ENCODE measurements at regions not wholly inside any gene's neighbourhood (a gene's known extent, or its start where the extent isn't known, plus 50 kb on each side); places are given as distances from the start of the nearest gene placed in this dataset.
A peak's percentile ranks its signal among the peaks of the same experiment; 100 is the strongest.
"Not testable (repeated sequence)": the region's sequence is repeated elsewhere in the genome, so short reads cannot be mapped to it uniquely, and the experiment has no call there.

DNA sequence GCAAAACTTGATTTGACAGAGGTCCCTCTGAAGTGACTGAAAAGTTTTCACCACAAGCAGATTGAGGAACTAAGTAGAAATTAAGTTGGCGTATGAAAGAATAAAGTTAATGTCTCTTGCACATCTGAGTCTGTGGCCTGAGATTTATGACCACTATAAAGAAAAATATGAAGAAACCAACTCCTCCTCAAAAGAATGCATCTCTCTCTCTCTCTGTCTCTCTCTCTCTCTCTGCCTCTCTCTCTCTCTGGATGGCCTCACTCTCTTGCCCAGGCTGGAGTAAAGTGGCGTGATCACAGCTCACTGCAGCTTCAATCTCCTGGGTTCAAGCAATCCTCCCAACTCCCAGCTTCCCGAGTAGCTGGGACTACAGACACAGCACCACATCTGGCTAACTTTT is 55.2 kb downstream of the RPL22L1 start:
- no peak for DNase-seq

DNA sequence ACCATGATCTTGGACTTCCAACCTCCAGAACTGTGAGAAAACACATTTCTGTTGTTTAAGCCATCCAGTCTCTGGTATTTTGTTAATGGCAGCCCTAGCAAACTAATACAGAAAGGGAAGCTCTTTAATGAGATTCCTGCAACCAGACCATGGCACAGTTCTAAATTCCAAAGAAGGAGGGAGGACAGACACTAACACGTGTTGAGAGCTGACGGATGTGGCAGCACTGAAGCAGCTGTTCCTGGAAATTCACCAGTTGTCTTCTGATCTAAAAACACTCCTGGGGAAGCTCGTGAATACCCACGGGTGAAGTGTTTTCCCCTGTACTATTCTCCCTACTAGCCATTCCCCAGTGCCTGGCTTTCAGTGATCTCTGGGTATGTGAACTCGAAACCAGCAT is 56.7 kb downstream of the RPL22L1 start:
- DNase-seq: no peak

DNA sequence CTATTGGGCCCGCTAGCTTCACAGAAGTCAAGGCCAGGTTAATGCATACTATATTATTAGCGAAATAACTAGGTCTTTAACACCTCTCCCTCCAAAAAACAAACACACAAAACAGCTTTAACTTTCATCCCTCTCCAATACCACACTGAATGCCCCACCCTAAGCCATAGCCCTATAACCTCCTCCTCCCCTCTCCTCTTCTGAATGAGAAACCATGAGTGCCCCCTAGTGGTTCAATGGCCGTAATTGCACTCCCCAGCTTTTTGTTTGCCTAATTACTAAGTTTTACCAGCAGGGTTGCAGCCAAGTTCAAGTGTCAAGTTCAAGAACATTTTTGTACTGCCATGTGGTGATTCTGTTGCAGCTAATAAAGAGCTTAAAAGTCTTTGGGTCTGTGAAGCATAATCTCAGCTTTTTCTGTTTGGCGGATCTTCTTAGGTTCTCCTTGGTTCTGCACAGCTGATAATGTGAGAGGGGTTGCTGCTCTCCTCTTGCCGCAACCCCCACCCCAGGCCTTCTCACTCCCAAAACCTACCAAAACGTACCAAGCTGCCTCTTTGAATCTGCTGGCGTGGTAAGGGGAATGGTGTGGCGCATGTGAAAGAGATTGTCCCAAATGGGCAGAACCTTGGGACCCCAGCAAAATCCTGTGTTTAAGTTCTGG is 57.9 kb downstream of the RPL22L1 start:
- DNase-seq: peak; percentile 42 to 60

DNA sequence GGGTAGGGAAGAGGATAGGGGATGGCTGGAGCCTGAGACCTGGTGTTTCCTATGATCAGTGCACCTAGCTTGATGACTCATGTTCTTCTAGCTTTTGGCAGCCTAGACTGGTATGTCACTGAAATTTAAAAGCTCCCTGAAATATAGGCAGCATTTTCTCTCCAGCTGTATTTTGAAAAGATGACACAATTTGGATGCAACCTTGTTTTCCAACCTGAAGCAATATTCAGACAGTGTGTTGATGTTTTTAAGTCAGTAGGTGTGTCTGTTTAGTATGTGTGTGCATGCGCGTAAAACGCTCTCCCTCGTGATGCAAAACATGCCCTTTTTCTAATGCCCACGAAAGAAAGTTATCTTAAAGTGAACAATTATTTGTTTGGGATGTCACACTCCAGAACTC is 58.5 kb downstream of the RPL22L1 start:
- no peak for DNase-seq

DNA sequence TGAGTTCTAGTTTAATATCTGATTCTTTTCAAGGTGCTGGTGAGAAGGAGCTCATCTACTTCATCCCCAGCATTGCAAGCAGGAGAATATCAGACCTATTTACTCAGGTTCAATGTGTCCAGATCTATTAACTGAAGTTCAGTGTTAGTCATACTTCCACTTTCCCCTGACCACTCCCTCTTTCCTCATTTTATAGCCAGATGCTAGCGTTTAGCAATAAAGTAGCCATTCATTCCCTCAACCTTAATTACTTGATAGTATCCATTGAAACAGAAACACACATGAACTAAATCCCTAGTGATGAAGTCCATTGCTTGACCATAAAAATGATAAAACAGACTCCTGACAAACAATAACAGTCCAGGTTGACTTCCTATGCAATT is 60.0 kb downstream of the RPL22L1 start:
- DNase-seq: no peak

DNA sequence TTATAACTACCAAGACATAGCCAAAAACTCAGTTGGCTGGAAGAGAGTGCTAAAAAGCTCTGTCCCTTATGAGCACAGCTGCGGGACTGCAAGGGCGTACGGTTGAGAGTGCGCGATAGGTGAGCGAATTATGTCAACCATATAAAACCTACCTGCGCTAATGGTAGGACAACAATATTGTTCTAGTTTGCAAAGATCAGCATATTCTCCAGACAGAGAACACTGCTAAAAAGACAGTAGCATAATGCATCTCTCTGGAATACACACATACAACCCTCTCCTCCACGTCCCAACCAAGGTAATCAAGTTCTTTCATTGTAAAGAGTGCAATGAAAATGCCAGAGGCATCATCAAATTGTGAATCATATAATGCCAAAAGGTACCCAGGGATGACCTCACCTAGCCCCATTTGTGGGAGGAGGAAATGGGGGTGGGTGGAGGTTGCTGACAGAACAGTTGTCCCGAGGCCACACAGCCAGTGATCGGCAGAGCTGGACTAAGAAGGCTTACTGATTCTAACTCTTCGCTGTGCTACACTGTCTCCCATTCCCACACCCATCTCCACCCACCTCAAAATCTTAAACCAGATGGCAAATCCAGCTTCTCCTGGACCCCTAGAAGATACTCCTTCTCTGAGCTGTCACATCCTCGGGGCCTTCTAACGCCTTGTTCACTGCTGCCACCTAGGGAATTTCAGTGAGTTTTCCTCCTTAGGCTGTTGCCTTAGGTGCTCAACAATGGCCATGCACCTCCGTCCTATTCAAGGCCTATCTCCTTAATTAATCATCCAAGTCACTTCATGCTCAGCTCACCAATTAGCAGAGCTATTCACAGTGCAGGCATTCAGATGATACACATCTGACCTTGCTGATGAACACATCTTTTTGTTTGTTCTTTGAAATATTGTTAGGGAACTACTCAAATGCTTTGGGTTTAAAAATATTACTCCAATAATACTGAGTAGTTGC is 60.7 kb downstream of the RPL22L1 start:
- no peak for DNase-seq

DNA sequence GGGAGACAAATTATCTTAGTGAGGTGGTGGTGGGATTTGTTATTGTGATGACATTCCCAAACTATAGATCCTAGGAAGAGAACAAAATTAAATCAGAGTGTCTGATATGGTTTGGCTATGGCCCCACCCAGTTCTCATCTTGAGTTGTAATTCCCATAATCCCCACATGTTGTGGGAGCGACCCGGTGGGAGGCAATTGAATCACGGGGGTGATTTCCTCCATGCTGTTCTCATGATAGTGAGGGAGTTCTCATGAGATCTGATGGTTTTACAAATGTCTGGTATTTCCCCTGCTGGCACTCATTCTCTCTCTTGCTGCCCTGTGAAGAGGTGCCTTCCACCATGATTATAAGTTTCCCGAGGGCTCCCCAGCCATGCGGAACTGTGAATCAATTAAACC is 62.0 kb downstream of the RPL22L1 start:
- no peak for DNase-seq

DNA sequence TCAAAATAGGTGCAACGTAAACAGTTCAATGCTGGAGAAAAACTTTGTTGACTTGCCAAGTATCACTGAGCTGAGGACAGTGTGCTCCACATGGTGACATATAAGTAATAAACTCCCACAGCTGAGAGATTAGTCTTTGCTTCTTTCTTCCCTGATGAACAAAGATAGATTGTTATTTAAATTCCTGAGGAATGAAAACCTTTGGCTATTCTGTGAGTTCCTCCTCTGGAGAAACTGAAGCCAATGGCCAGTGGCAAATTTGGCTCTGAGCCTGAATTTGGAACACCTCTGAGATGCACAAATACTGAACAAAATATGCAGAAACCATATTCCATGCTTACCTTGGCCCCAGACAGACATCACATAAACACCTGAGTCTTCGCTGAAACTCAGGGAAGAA is 63.3 kb downstream of the RPL22L1 start:
- no peak for DNase-seq

DNA sequence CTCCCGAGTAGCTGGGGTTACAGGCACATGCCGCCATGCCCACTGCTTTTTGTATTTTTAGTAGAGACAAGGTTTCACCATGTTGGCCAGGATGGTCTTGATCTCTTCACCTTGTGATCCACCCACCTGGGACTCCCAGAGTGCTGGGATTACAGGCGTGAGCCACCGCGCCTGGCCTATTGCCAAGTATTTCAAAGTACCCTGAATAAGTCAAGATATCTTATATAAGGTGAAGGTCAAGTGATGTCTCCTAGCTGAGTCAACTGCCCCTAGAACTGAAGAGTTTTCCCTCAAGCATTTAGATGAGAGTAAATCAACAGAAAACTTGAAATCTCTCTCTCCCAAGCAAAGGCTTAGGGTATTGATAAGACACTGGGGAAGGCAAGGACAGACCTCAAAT is 63.9 kb downstream of the RPL22L1 start:
- no peak for DNase-seq

DNA sequence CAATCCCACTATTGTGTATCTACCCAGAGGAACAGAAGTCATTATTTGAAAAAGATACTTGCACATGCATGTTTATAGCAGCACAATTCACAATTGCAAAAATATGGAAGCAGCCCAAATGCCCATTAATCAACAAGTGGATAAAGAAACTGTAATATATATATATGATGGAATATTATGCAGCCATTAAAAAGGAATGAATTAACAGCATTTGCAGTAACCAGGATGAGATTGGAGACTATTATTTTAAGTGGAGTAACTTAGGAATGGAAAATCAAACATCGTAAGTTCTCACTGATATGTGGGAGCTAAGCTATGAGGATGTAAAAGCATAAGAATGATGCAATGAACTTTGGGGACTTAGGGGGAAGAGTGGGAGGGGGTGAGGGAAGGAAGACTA is 64.7 kb downstream of the RPL22L1 start:
- not testable (repeated sequence) for DNase-seq

DNA sequence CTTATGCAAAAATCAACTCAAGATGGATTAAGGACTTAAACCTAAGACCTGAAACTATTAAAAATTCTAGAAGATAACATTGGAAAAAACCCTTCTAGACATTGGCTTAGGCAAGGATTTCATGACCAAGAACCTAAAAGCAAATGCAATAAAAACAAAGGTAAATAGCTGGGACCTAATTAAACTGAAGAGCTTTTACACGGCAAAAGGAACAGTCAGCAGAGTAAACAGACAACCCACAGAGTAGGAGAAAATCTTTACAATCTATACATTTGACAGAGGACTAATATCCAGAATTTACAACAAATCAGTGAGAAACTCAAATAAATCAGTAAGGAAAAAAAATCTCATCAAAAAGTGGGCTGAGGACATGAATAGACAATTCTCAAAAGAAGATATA is 65.4 kb downstream of the RPL22L1 start:
- not testable (repeated sequence) for DNase-seq

DNA sequence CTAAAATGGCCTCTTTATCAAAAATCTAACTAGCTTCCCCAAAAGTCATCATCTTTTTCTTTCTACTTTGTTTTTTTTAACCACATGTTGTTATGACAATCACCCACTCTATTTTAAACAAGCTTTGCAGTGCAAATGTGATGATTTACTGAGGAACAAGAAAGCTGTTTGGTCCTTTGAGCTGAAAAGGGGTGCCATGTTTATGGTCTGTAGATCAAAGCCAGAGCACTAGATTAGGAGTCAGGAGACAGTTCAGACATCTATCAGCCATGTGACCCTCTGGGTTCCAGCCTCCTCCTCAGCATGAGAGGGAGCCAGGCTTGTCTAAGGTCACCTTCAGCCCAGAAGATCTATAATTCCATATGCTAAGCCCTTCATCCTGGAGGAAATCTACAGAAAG is 65.9 kb downstream of the RPL22L1 start:
- no peak for DNase-seq

DNA sequence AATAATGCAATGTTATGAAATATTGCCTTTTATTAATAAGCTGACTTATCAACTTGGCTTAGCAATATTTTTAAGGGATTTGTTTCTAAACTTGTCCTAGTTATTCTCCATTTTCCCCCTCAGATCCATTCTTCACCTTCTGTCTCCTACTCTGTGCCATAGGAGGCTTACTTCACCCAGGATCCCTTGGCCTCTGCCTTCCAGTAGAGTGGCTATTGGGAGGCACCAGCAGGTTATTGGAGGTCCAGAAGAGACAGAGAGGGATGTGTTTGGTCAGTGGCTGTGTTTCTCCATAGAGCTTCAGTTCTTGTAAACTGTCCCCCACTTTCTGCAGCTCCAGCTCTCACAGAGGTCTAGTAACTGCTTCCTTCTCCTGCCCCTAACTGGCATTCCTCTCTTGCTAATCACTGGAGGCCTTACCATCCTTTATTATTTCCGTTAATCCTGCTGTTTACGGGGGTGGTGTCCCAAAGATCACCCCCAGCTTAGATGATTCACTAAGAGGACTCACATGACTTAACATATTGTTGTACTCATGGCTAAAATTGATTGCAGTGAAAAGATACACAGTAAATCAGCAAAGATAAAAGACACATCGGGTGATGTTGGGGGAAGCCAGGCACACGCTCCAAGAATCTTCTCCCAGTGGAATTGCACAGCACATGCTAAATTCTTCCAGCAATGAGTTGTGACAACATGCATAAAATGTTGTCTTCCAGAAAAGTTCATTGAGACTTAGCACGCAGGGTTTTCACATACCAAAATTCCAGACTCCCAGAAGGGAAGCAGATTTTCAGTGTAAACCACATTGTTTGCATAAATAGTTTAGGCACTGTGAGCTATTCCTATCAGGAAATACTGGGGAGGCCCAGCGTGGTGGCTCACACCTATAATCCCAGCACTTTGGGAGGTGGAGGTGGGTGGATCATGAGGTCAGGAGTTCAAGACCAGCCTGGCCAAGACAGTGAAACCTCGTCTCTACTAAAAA is 67.5 kb downstream of the RPL22L1 start:
- DNase-seq: no peak

DNA sequence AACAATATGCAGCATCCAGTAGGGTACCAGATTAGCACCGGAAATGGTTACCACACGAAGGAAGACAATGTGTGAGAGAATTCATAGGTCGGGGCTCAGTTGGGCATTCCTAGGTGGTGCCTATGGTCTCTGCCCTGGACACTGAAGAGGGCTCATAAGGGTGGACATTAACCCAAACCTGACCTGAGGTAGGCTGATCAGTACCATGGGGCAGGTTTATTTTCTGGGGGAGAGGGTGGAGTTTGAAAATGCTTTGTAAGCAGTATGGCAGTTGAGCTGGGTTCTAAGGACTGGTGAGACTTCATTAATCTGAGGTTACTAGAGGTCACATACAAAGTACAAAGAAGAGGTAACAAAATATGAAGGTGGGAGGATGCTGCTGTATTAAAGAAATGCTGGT is 68.4 kb downstream of the RPL22L1 start:
- no peak for DNase-seq

DNA sequence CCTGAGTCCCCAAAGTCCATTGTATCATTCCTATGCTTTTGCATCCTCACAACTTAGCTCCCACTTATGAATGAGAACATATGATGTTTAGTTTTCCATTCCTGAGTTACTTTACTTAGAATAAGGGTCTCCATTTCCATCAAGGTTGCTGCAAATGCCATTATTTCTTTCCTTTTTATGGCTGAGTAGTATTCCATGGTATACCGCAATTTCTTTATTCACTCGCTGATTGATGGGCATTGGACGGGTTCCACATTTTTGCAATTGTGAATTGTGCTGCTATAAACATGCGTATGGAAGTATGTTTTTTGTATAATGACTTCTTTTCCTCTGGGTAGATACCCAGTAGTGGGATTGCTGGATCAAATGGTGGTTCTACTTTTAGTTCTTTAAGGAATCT is 69.7 kb downstream of the RPL22L1 start:
- DNase-seq: not testable (repeated sequence)

DNA sequence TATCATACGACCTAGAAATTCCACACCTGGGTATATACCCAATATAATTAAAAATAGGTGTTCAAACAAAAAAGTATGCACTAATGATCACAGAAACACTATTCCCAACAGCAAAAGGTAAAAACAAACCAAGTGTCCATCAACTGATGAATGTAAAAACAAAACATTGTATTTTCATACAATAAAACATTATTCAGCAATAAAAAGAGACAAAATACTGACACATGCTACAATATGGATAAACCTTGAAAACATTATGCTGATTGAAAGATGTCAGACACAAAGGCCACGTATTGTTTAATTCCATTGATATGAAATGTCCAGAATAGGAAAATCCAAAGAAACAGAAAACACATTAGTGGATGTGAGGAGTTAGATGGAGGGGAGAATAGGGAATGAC is 71.0 kb downstream of the RPL22L1 start:
- no peak for DNase-seq

DNA sequence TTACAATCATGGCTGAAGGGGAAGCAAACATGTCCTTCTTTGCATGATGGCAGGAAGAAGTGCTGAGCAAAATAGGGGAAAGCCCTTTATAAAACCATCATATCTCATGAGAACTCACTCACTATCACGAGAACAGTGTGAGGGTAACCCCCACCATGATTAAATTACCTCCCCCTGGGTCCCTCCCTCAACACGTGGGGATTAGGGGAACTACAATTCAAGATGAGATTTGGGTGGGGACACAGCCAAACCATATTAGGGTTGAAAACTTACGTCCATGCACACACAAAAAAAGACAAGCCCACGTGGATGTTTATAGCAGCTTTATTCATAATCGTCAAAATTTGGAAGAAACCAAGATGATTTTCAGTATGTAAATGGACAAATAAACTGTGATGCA is 72.3 kb downstream of the RPL22L1 start:
- no peak for DNase-seq

DNA sequence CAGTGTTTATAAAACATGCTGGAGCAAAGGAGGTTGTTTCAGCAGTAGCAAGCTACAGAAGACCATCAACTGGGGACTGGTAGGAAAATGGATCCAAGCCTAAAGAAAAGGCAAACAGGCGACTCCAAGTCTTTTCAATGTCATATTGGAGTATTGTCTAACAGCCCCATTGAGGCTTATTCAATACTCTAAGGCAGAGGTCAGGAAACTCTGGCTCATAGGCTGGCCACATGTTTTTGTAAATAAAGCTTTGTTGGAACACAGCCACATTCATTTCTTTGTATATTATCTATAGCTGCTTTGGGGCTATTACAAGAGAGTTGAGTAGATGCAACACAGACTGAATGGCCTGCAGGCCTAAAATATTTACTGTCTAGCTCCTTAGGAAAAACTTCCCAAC is 77.5 kb downstream of the RPL22L1 start:
- DNase-seq: no peak

DNA sequence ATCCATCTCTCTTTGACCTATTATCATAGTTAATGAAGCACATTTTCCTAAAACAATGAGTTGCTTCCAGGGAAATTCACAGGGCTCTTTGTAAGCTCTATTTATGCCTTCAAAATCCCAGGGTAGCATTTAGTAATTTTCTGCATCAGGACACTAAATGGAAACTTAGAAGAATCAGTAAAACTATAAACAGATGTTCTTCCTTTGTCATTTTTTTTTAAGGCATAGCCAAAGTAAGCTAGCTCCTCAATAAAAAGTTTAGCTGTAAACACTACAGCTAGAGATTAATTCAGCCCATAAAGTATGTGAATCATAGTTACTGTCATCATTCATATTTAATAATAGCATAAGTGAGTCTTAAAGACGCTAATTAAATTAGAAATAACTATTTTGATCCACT is 79.3 kb downstream of the RPL22L1 start:
- DNase-seq: no peak

DNA sequence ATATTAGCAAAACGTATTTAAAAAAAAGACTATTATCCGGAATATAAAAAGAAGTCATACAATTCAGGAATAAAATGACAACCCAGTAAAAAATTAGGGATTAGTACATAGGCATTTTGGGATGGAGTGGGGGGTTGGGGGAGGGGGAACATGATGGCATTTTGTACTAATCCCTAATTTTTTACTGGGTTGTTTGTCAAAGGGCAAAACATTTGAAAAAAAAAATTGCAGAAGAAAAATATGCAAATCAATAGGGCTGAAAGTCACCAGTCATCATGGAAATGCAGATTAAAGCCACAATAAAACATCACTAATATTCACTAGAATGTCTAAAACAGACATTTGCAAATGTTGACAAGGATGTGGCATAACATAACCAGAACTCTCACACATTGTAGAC is 82.5 kb downstream of the RPL22L1 start:
- DNase-seq: no peak

DNA sequence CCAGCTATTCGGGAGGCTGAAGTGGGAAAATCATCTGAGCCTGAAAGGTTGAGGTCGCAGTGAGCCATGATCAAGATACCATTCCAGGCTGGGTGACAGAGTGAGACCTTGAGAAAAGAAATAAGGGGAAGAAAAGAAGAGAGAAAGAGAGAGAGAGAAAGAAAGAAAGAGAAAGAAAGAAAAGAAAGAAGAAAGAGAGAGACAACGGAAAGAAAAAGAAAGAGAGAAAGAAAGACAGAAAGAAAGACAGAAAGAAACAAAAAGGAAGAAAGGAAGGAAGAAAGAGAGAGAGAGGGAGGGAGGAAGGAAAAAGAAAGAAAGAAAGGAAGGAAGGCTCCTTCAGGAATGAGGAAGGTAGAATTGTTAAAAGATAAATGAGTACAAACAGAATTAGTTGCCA is 84.5 kb downstream of the RPL22L1 start:
- no peak for DNase-seq

DNA sequence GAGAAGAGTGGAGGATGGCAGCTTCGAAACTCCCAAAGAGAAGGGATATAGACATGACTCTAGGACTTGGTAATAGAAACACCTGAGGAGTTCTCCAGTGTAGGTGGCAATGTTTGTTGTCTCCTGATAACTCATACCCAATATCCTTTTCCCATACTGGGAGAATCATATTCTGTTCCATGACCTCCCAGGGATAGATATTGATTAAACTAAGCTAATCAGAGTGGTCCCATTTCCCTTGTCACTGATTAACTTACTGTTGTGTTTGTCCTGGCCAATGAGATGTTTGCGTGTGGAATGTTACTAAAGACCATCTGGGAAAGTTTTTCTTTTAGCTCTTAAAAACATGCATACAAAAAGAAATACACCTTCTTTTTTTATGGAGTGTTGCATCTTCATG is 85.6 kb downstream of the RPL22L1 start:
- DNase-seq: no peak

DNA sequence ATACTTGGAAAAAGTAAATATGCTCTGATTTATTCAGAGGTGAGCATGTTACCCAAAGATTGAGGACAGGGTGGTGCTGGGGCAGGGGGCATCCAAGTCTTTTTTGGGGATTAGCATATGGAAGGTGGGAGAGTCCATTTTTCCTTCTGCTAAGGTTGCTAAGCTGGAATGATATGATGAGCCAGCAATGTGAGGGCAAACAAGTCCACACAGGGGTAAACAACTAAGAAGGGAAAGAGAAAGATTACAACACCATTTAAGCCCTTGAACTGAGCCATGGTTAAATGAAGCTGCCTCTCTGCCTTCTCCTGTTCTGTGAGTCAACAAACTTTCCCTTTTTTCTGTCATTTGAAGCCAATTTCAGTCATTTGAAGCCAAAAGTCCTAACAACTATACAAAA is 89.0 kb downstream of the RPL22L1 start:
- DNase-seq: no peak

Measured in activated CD4-positive, alpha-beta T cell treated with anti-CD3 and anti-CD28 coated beads for 4 hours (primary cell).